ENCODE measurements at regions not wholly inside any gene's neighbourhood (a gene's known extent, or its start where the extent isn't known, plus 50 kb on each side); places are given as distances from the start of the nearest gene placed in this dataset.

DNA sequence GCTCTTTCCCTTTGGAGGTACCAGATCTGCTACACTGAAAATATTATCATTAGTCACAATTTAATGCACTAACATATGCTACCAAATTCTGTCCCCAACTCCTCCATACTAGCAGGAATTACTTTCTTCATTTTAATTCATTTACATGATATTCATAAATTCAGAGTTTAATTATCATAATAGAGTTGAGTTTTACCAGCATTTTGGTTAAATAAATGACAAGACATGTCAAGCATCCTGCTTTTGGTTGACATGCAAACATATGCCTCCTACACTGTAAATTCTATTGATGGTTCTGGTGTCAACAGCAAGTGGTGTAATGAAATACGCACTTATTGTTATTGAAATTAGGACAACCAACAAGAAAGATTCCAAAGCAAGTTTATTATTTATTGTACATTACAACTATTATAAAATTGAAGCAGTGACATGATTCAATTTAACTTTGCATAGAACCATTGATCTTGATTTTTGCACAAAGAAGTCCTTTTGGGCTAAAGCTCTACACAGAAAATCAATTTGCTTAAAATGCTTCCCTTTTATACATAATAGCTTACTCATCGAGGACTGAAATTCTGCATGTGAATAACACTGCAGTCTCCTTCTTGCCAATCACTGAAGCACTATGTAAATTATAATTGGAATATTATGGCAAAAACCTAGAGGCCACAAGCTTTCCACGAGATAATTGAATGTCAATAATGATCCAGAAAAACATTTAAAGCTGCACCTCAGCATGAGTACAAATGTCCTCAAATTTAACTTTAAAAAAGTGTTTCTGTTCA, 728.6 kb upstream of the ADGRL2 start:
- H3K36me3 Mint-ChIP-seq (ENCODE audit: low read depth), result no peaks in the 10 kb centered on the region
- DNase-seq, result no peak
- ChIA-PET CTCF (no interaction called here), POLR2A (no interaction called here)
- no peaks in the 10 kb centered on the region for H3K4me1 Mint-ChIP-seq
- H3K27ac Mint-ChIP-seq, result no peak overlapping the region
- H3K27me3 Mint-ChIP-seq, result no peaks in the 10 kb centered on the region
- no peak for TF ChIP-seq CTCF (IDR thresholded peaks at IDR 0.05)
- no peak overlapping the region for H3K4me3 Mint-ChIP-seq
- H3K9me3 Mint-ChIP-seq, result peaks cover 2% of the 10 kb centered on the region
- no peak for ATAC-seq (ENCODE audit: low read depth)
- intact Hi-C loops (cut with micrococcal nuclease), result no loop called here

- ChIA-PET CTCF (no interaction called here), POLR2A (no interaction called here)
- Mint-ChIP-seq H3K27ac (no peak overlapping the region), H3K9me3 (peaks cover 2% of the 10 kb centered on the region), H3K36me3 (ENCODE audit: low read depth) (no peaks in the 10 kb centered on the region), H3K4me1 (no peaks in the 10 kb centered on the region), H3K4me3 (no peak overlapping the region), H3K27me3 (no peaks in the 10 kb centered on the region)
- intact Hi-C loops (cut with micrococcal nuclease), result no loop called here
- TF ChIP-seq CTCF (IDR thresholded peaks at IDR 0.05), result no peak
- DNase-seq, result no peak
- ATAC-seq (ENCODE audit: low read depth), result no peak
Measured at GRCh38 chr1:81071072-81071858, 729.5 kb upstream of the ADGRL2 start.

DNA sequence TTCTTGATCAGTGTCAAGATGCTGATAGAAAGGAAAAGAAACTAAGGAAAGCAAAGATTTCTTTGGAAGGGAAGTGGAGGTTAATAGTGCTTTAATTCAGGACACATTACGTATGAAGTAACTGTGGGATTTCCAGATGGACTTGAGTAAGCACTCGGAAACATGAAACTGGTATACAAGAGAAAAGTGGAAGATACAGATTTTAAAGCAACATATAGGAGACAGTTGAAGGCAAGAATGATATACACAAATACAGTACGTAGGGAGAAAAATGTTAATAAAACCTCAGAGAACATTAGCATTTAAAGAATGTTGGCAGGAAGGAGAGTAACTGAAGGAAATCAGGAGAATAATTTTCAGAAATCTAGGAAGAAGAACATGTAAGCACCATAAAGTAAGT, 730.9 kb upstream of the ADGRL2 start:
- Mint-ChIP-seq H3K27ac (no peak overlapping the region), H3K9me3 (peaks cover 2% of the 10 kb centered on the region), H3K36me3 (ENCODE audit: low read depth) (no peaks in the 10 kb centered on the region), H3K4me1 (no peaks in the 10 kb centered on the region), H3K4me3 (no peak overlapping the region), H3K27me3 (no peaks in the 10 kb centered on the region)
- DNase-seq (no peak), ATAC-seq (ENCODE audit: low read depth) (no peak)
- ChIA-PET POLR2A (no interaction called here), CTCF (no interaction called here)
- no peak for TF ChIP-seq CTCF (IDR thresholded peaks at IDR 0.05)
- intact Hi-C loops (cut with micrococcal nuclease), result no loop called here

DNA sequence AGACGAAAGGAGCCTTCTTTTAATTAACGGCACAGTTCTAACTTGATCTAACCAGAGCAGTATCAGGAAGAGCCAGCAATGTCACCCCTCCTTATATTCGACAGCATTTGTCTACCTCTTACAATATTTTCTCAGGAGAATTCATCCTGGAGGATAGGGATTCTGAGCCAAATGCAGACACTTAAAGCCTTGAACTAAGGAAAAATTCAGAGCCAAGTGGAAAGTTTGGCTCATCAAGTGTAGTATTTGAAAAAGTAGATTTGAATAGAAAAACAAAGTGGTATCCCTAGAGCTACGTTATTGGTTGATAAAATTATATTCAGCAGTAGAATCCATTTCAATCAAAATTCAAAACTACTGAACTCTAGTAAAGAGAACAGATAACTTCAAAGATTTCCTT, 732.0 kb upstream of the ADGRL2 start:
- no peak for ATAC-seq (ENCODE audit: low read depth)
- CTCF ChIA-PET, result no interaction called here
- no peak overlapping the region for H3K27ac Mint-ChIP-seq
- no peak for DNase-seq
- POLR2A ChIA-PET, result no interaction called here
- H3K4me3 Mint-ChIP-seq, result no peak overlapping the region
- H3K36me3 Mint-ChIP-seq (ENCODE audit: low read depth), result no peaks in the 10 kb centered on the region
- intact Hi-C loops (cut with micrococcal nuclease), result no loop called here
- TF ChIP-seq CTCF (IDR thresholded peaks at IDR 0.05), result no peak
- no peaks in the 10 kb centered on the region for H3K27me3 Mint-ChIP-seq
- no peaks in the 10 kb centered on the region for H3K9me3 Mint-ChIP-seq
- H3K4me1 Mint-ChIP-seq, result no peaks in the 10 kb centered on the region

DNA sequence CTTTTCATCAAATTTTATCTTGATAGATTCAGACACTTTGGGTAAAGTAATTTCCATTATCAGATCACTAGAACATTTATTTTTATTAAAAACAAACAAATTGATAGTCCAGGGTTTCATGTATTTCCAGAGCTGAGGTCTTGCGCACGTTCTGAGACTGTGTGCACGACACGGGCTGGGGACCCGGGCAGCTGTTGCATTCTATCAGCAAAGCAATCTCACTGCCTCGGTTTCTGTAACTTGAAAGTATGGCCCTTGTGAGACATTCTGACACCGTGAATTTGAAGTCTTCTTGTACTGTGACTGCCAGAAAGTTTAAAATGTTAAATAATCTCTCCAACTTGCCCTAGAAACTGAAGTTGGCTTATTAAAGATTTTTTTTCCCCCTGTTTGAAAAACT, 746.9 kb upstream of the ADGRL2 start:
- H3K27ac Mint-ChIP-seq, result no peak overlapping the region
- DNase-seq (no peak), ATAC-seq (ENCODE audit: low read depth) (no peak)
- no peaks in the 10 kb centered on the region for H3K27me3 Mint-ChIP-seq
- ChIA-PET CTCF (no interaction called here), POLR2A (no interaction called here)
- intact Hi-C loops (cut with micrococcal nuclease), result no loop called here
- H3K4me1 Mint-ChIP-seq, result no peaks in the 10 kb centered on the region
- no peaks in the 10 kb centered on the region for H3K9me3 Mint-ChIP-seq
- H3K4me3 Mint-ChIP-seq, result no peak overlapping the region
- no peaks in the 10 kb centered on the region for H3K36me3 Mint-ChIP-seq (ENCODE audit: low read depth)
- no peak for TF ChIP-seq CTCF (IDR thresholded peaks at IDR 0.05)
